Fibroblast of skin of left biceps (primary cell): ENCODE measurements at regions not wholly inside any gene's neighbourhood (a gene's known extent, or its start where the extent isn't known, plus 50 kb on each side); places are given as distances from the start of the nearest gene placed in this dataset.
"Not testable (repeated sequence)": the region's sequence is repeated elsewhere in the genome, so short reads cannot be mapped to it uniquely, and the experiment has no call there.

Experiments
- DNase-seq, 2 experiments: peaks; one replicate each; pipeline ENCODE4 v3.0.0-alpha.2; 2013; ENCODE audit warnings: low read depth in 2 of 2

DNA sequence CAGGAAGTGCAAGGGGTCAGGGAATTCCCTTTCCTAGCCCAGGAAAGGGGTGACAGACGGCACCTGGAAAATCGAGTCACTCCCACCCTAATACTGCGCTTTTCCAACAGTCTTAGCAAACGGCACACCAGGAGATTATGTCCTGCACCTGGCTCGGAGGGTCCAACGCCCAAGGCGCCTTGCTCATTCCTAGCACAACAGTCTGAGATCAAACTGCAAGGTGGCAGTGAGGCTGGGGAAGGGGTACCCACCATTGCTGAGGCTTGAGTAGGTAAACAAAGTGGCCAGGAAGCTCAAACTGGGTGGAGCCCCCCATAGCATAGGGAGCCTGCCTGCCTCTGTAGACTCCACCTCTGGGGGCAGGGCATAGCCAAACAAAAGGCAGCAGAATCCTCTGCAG lies 618.5 kb upstream of the LRRN3 start:
- DNase-seq, result not testable (repeated sequence)

DNA sequence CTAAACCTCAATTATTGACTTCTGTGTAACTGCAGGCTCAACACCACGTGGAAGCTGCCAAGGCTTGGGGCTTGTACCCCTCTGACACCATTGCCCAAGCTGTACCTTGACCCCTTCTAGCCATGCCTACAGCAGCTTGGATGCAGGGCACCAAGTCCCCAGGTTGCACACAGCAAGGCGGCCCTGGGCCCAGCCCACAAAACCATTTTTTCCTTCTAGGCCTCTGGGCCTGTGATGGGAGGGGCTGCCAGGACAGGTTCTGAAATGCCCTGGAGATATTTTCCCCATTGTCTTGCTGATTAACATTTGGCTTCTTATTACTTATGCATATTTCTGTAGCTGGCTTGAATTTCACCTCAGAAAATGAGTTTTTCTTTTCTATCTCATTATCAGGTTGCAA lies 610.0 kb upstream of the LRRN3 start:
- no peak for DNase-seq

DNA sequence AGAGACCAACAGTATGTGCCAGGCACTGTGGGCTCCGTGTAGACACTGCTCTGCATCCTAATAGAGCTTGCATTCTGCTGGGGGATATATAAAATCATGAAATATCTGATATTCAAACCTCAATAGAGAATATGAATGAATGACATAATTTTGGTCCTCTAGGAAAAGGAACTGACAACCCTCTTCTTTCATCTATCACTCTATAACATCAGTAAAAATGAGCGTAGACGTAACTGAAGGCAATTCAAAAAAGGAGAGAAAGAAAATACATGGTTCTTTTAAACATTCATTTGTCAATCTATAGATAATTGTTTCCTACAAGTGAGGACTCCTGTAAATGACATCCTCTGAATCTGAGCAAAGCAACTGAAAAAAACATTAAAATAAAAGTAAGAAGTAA lies 607.4 kb upstream of the LRRN3 start:
- no peak for DNase-seq

DNA sequence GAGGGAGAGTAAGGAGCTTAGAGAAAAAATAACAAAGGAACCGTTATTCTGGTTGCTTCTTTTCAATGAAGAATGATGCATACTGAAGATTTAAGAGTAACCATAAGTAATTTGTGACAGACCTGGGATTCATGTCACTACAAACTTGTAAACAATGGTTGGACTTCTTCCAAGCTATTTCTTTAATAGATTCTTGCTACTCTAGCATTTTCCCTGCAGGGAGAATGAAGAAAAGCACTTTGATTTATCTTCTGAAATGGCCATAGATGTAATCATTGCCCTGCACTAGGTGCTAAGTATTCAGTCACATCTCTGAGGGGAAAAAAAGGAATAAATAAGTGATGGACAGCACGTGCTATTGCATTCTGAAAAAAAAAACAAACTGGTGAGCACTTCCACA lies 606.6 kb upstream of the LRRN3 start:
- no peak for DNase-seq

DNA sequence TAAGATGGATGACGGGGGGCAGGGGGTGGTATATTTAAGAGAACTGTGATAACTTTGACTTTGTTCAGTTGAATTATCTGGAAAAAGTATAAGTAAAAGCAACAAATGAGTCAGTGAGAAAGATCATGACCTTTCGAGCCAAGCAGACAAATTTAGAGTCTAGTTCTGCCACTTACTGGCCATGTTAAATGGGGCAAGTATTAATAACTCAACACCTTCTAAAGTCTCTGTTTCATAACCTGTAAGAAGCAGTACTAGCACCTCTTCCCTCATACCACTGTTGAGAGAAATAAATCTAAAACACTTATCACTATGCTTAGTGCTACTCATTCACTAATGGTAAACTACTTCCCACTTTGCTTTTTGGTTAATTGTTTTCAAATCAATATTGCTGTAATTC lies 604.4 kb upstream of the LRRN3 start:
- no peak for DNase-seq

DNA sequence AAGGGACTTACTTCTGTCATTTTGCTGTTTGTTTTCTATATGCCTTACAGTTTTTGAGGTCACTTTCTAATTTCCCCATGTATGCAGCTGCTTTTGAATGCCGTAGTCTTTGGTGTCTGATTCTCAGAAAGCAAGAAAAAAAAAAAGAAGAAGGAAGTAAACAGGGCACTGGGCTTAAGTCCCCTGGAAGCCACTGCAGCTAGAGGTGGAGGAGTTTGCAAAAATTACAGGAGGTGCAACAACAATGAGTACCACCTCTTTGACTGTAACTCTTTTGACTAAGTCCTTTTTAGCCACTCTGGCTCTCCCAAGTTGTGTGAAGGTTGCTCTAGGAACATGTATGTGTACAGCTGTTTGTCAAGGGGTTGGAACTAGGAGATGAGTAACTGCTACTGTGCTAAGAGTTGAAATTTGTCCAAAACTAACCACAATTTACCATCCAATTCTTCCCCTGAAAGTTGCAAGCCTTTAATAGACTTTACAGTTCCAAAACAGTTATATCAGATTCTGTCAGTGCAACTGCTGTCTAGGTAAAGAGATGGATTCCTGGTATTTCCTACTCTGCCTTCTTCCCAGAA lies 588.0 kb upstream of the LRRN3 start:
- no peak for DNase-seq

DNA sequence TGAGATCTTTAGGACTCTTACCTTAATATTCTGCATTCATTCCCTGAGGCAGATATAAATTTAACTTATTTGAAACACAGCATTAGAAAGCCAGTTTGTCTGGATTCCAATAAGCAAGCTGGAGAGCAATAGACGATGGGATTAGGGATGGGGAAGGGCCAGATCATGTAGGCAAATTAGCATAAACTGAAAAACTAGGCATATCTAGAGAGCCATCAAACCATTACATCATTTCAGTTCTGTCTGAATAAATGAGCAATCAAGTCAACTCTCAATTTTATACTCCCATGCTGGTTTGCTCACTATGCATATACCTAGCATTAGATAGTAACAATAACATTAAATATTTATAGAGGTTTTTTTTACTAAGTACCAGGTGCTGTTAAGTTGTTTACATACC lies 583.6 kb upstream of the LRRN3 start:
- no peak for DNase-seq

DNA sequence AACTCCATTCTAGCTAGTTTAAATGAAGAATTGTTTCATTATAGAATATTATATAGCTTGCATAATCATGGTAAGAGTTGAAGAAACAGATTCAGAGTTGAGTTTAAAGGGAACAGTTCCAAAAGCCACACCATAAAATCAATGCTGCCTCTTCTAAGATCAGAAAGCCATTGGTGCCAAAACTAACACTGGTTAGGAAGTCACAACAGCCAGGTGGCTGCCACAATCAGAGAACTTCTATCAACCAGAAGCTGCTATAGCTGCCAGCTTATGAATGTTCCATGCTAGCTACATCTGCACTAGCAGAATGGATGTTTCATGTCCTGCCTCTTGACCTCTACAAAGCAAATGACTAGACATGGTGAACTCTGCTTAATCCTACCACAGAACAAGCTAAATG lies 583.1 kb upstream of the LRRN3 start:
- no peak for DNase-seq

DNA sequence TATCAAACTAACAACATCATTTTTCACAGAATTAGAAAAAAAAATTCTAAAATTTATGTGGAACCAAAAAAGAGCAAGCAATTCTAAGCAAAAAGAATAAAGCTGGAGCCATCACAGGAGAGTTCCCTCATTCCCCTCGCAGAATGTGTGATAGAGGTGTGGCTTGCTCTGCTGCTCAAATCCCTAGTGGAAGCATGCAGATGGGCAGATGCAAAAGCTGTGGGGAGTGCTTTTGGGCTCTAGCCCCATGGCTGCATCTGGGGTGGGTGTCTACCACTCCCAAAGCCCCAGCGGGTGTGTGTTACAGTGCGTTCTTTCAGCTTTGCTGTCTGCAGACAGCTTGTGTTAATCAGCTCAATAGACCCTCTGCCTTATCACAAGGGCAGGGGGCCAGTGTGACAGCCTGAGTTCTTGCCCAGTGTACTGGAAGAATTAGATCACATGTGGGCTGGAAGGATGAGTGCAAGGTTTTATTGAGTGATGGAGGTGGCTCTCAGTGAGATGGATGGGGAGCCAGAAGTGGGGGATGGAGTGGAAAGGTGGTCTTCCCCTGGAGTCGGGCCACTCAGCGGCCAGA lies 575.9 kb upstream of the LRRN3 start:
- DNase-seq, result not testable (repeated sequence)

DNA sequence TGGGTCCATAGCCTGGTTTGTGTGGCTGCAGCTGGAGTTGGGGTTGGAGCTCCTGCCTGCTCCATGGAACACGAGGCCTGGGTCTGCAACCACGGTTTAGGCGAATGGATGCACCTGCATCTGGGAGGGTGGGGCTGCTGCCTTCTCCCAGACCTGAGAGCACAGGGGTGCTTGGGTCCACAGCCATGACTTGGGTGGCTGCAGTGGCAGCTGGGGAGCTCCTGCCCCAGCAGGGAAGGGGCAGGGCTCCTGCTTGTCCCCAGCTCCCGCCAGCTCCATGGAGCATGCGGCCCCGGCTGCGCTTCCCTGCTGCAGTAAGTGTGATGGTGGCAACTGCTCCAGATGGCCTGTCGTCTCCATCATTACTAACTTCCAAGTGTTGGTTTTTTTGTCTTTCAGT lies 571.1 kb upstream of the LRRN3 start:
- DNase-seq, result no peak

DNA sequence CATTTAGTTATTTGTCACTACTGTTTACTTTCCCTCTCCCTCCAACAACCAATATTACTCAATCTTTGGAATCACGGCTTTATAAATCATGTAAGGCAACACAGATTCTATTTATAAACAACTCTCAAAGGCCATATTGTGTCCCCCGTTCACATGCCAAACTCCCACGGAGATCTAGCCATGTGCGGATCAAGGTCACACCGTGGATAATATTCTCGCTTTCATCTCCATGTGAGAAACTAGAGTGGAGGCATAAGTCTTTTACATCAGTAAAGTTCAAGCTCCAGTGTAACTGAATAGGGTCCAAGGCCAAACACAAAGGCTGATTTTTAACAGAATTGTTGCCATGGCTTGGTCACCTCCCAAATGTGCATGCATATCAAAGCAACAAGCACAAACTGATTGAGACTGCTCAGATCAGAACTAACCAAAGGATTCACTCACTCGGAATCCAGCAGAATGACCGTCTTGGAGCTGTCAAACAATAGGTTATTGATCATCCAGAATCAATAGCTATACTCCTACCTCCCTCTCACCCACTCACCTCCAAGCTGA lies 569.5 kb upstream of the LRRN3 start:
- no peak for DNase-seq

DNA sequence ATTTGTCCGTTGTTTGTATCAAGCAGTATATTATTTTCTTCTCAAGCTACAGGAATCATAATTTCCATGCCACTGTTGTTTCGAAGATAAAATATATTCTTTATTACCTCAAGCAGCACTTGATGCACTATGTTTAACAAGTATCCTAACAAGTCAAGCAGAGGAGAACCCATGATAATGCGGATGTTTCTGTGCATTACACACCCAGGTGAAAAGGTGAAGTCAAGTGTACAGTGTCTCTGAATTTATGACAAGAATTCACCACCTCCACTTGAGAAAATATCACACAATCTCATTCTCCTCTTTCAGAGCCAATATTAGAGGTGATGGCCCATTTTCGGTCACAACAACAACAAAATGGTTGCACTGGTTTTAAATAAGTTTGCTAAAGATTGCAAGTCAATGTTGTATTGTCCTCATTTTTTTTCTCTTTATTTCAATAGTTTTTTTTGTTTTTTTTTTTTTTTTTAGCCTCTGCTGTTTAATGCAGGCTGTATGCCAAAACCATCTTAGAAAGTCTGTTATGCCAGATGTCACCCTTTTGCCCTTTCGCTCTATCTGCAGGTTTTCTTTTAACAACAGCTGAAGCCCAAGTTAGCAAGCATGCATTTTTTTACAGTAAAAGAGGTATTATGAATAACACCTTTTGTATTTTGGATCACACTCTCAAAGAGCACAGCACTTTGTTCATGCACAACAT lies 568.7 kb upstream of the LRRN3 start:
- DNase-seq, result no peak

DNA sequence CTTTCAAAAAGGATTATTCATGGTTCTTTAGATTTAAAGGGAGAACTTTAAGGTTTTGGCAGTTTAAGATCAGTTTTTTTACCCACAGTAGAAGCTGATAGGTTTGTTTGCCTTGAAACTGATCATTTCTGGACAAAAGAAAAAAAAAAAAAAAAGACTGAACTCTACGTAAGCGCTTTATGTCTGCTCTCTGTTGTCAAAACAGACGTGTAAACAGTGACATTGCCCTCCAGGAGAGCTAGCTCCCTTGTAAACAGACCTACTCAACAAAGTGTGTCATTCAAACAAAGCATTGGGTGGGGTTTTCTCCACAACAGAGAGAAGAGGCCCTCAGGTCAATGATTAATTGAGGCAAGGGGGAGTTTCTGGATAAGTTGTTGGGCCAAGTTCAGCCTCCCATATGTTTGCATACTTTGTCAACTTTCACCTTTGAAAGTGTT lies 568.1 kb upstream of the LRRN3 start:
- DNase-seq, result no peak

DNA sequence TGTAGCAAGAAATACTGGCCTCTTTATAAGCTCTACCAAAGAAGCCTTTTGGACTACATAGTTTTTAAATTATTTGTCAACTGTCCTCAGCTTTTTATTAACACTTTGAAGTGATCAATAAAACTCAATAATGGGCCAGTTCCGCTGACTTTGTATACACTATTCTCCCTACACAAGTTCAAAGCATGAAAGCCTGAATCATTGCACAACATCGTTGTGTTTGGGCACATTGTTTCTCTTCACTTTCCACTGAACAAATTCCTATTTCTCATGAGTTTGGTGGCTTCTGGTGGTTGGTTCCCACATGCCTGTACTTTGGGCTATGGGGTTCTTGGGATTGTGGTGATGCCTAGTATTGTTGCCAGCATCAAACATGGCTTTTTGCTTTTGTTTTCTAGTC lies 561.8 kb upstream of the LRRN3 start:
- no peak for DNase-seq

DNA sequence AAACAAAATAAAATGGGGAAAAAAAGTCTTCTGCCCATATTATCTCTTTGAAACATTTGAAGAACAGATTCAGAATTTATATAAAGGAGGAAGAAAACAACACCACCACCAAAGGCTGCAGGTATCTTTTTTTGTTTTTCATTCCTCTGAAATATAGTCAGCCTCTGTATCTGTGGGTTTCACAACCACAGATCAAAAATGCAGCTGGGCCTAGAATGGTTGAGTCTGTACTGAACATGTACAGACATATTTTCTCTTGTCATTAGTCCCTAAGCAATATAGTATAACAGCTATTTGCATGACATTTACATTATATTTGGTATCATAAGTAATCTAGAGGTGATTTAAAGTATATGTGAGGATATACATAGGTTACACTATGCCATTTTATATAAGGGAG lies 559.7 kb upstream of the LRRN3 start:
- no peak for DNase-seq

DNA sequence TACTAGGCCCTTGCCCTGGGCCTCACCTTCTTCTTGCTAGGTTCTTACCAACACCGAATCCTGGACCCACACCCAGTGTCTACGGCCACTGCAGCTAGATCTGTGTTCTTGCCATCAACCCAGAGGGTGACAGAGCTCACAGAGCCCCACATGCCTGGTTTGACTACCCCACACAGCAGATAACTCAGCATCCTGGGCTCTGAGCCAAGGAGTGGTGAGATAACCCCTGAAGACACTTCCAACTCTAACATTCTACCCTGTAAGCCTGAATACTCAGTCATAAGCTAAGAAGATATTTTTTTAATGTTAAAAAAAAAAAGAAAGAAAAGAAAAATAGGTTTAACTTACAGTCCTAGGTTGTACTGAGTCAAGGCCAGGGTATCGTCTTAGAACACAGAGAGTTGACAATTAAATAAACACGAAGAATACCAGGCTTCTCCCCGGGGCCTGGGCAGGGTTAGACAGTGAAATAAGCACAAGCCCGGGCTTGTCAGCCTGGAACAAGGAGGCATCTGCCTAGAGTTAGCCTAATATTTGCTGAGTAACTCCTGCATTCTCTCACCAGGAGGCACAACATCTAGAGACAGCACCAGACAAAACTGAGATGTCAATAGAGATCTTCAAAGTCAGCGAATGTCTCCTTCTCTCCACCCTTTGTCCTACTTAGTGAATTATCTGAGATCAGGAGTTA lies 556.5 kb upstream of the LRRN3 start:
- no peak for DNase-seq

DNA sequence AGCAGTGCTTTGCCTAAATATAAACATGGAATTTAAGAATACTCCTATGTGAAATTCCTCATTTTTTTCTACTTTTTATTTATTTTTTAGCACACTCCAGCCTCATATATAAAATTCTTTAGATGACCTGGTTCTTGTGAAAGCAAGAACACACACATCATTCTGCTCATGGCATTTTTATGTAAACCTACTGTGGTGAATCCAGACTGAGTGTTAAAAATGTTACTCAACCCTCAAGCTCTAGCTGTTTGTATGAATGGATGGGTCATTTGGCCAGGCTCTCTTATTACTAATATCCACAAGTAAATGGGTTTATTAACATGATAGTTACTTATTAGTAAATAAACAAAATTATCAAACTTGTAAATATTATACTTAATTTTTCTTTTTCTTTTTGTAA lies 551.7 kb upstream of the LRRN3 start:
- no peak for DNase-seq

DNA sequence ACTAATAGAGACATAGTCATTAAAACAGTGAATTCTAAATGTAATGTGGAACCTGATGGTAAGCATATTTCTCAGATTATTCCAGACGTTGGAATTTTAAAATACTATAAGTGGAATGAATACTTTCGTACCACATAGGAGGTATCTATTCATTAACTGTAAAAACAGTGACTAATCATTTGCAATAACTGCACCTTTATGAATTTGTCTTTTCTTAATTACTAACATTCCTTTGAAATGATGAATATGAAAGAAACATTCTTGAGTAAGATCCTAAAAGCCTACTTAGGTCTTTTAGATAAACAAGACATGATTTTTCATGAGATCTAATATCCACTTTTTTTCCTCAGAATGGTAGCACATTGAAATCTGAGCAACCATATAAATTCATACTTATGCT lies 549.0 kb upstream of the LRRN3 start:
- DNase-seq, result peak in 1 of 2 experiments; percentile 8

DNA sequence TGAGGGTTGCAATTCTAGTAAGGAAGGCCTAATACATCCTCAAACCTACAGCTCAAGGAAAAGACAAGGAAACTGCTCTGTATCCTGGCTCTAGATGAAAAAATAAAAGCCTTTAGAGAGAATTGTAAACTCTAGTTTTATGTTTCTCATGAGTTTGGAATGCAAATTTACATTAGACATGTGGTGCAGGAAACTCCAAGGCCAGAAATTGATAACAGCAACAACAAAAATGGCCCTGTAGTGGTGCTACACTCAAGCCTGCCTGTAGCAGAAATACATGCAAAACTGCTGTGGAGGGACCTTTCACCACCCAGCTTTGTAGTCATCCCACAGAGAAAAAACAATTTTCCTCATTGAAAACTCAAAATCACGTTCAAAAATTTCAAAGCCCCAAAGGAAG lies 546.7 kb upstream of the LRRN3 start:
- no peak for DNase-seq

DNA sequence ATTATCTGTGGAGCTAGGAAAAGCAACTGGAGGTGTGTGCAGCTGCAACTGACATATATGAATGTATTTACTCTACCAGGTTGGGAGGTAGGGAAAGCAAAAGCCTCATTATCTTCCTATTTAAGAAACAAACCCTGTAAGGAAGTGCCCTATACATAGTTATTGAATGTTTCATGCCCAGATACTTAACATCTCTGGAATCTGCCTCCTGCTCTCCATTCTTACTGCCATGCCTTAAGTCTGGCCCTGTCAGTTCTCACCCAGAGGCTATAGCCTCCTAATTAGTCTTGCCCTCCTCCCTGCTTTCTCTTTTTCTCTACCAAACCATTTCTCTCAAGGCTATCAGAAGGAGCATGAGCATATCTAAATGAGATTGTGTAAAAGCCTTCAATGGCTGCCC lies 542.6 kb upstream of the LRRN3 start:
- DNase-seq, result no peak

DNA sequence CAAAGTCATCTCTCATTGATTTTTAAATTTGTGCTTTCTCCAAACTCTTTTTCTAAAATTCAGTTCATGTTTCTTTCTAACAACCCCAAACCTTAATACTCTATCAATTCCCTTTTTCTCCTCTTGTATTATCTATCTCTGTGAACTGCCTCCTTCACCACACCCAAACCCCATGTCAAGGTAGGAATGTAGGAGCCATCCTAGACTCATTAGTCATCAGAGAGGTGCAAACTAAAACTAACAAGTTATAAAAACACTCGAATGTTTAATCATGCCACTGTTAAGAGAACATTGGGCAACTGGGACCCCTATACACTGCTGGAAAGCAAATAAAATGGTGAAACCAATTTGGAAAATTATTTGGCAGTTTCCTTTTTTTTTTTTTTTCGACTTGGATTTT lies 533.8 kb upstream of the LRRN3 start:
- no peak for DNase-seq

DNA sequence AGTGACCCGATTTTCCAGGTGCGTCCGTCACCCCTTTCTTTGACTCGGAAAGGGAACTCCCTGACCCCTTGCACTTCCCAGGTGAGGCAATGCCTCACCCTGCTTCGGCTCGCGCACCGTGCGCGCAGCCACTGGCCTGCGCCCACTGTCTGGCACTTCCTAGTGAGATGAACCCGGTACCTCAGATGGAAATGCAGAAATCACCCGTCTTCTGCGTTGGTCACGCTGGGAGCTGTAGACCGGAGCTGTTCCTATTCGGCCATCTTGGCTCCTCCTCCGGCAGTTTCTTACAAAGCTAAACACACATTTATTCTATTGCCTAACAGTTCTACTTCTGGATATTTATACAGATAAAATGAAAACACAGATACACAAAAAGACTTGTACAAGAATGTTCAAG lies 527.6 kb upstream of the LRRN3 start:
- DNase-seq, result not testable (repeated sequence)

DNA sequence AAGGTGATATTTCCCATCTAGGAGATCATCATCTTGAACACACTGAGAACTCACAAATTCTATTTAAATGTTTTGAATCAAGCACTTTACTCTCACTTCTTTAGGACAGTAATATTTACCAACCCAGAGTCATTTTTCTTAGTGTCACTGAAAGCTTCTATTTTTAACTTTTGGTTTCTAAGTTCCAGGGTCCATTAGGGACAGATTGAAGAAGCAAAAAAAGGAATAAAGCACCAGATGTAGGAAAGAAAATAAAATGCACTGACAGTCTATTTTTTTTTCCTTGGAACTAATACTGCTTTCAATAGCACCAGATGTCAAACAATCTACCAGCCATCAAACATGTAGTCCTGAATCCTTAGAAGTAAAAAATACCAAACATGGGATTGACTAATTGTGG lies 526.7 kb upstream of the LRRN3 start:
- no peak for DNase-seq
